GM23338 (cell line): ENCODE measurements at regions not wholly inside any gene's neighbourhood (a gene's known extent, or its start where the extent isn't known, plus 50 kb on each side); places are given as distances from the start of the nearest gene placed in this dataset.
A peak's percentile ranks its signal among the peaks of the same experiment; 100 is the strongest.
"Not testable (repeated sequence)": the region's sequence is repeated elsewhere in the genome, so short reads cannot be mapped to it uniquely, and the experiment has no call there.

Experiments
- ATAC-seq: fragments of 200-7000 bp; cut with Tn5 transposase; 3 replicates; pipeline ENCODE4 v1.9.1; 2020
- DNase-seq: peaks from one replicate; pipeline ENCODE4 v3.0.0-alpha.2; 2015; ENCODE audit warnings: low spot score
- H2AFZ ChIP-seq: fragments of 200-600 bp; sonication (generic); 2 replicates; pipeline ENCODE4 v1.8.0; 2016; ENCODE audit warnings: antibody characterized with exemption, mild to moderate bottlenecking, moderate library complexity
- H3F3A ChIP-seq: fragments of 200-600 bp; sonication (generic); replicated peaks from 2 replicates; pipeline ENCODE4 v1.8.0; 2017; ENCODE audit warnings: antibody characterized with exemption, mixed run types, low read depth
- H3K27ac ChIP-seq: fragments of 200-600 bp; sonication (generic); 2 replicates; pipeline ENCODE4 v1.6.1; 2016; ENCODE audit warnings: low read depth
- H3K27me3 ChIP-seq: fragments of 200-600 bp; sonication (generic); 2 replicates; pipeline ENCODE4 v1.8.0; 2016; ENCODE audit warnings: mild to moderate bottlenecking, mixed run types, moderate library complexity; ENCODE audit not compliant: insufficient read depth
- H3K36me3 ChIP-seq: fragments of 200-600 bp; sonication (generic); 2 replicates; pipeline ENCODE4 v1.8.0; 2016; ENCODE audit warnings: mild to moderate bottlenecking; ENCODE audit not compliant: insufficient read depth
- H3K4me1 ChIP-seq: fragments of 200-600 bp; sonication (generic); 2 replicates; pipeline ENCODE4 v1.8.0; 2016; ENCODE audit warnings: mild to moderate bottlenecking, moderate library complexity; ENCODE audit not compliant: insufficient read depth
- H3K4me2 ChIP-seq: fragments of 200-600 bp; sonication (generic); 2 replicates; pipeline ENCODE4 v1.7.1; 2017; ENCODE audit warnings: mixed run types
- H3K4me3 ChIP-seq: fragments of 200-600 bp; sonication (generic); 2 replicates; pipeline ENCODE4 v1.6.1; 2016; ENCODE audit warnings: mixed run types
- H3K79me2 ChIP-seq: fragments of 200-600 bp; sonication (generic); replicated peaks from 2 replicates; pipeline ENCODE4 v1.8.0; 2017; ENCODE audit warnings: mild to moderate bottlenecking; ENCODE audit not compliant: insufficient read depth
- H3K9me2 ChIP-seq: fragments of 200-600 bp; sonication (generic); 2 replicates; pipeline ENCODE4 v1.8.0; 2017; ENCODE audit not compliant: insufficient read depth
- H4K20me1 ChIP-seq: fragments of 200-600 bp; sonication (generic); replicated peaks from 2 replicates; pipeline ENCODE4 v1.8.0; 2017; ENCODE audit warnings: mild to moderate bottlenecking; ENCODE audit not compliant: insufficient read depth
- H3K27ac Mint-ChIP-seq: 2 replicates; pipeline ENCODE4 v1.8.0; 2020; ENCODE audit warnings: inconsistent platforms, mild to moderate bottlenecking, moderate library complexity, mixed read lengths
- H3K27me3 Mint-ChIP-seq: 3 replicates; pipeline ENCODE4 v1.8.0; 2022; ENCODE audit warnings: low read depth, mild to moderate bottlenecking, moderate library complexity, mixed read lengths, inconsistent platforms; ENCODE audit not compliant: insufficient read depth, poor library complexity
- H3K36me3 Mint-ChIP-seq: 3 replicates; pipeline ENCODE4 v1.8.0; 2021; ENCODE audit warnings: low read depth, mild to moderate bottlenecking, inconsistent platforms, moderate library complexity, mixed read lengths
- H3K4me1 Mint-ChIP-seq: 3 replicates; pipeline ENCODE4 v1.8.0; 2020; ENCODE audit warnings: mild to moderate bottlenecking, inconsistent platforms, mixed read lengths
- H3K4me3 Mint-ChIP-seq: 3 replicates; pipeline ENCODE4 v1.8.0; 2021; ENCODE audit warnings: moderate library complexity, mild to moderate bottlenecking, inconsistent platforms, mixed read lengths
- H3K9me3 Mint-ChIP-seq: 3 replicates; pipeline ENCODE4 v1.8.0; 2020; ENCODE audit warnings: moderate library complexity, mild to moderate bottlenecking, inconsistent platforms, mixed read lengths
- CREB1 ChIP-seq: fragments of 250-450 bp; sonication (Bioruptor Pico); IDR thresholded peaks from 2 replicates; pipeline ENCODE4 v1.5.0; 2020; ENCODE audit warnings: low read depth, mild to moderate bottlenecking, moderate library complexity
- JUNB ChIP-seq: IDR thresholded peaks from one replicate; pipeline ENCODE4 v1.6.1; 2016; ENCODE audit warnings: antibody characterized with exemption; ENCODE audit not compliant: unreplicated experiment
- NANOG ChIP-seq: IDR thresholded peaks from 2 replicates; pipeline ENCODE4 v1.6.1; 2016; ENCODE audit warnings: antibody characterized with exemption, borderline replicate concordance
- POLR2AphosphoS5 ChIP-seq: IDR thresholded peaks from 2 replicates; pipeline ENCODE4 v1.6.1; 2016; ENCODE audit warnings: antibody characterized with exemption, low read depth
- ZNF114 ChIP-seq: fragments of 250-450 bp; sonication (Bioruptor Pico); IDR thresholded peaks from 2 replicates; pipeline ENCODE4 v1.5.0; 2020; ENCODE audit warnings: mild to moderate bottlenecking, moderate library complexity
- TF ChIP-seq, protein P1 (sequence below): IDR thresholded peaks from 2 replicates; pipeline ENCODE4 v1.6.1; 2016; ENCODE audit warnings: antibody characterized with exemption
- TF ChIP-seq, protein P2 (sequence below): IDR thresholded peaks from one replicate; pipeline ENCODE4 v1.6.1; 2018; ENCODE audit warnings: antibody characterized with exemption; ENCODE audit not compliant: unreplicated experiment
- TF ChIP-seq, protein P3 (sequence below), 2 experiments: fragments of 200-600 bp in 1 of 2; sonication (generic) in 1 of 2; conservative IDR thresholded peaks; 2 replicates each; pipeline versions ENCODE4 v1.5.1 to v1.6.1; 2016 to 2017; ENCODE audit warnings: antibody characterized with exemption in 2 of 2, low read depth in 2 of 2, mild to moderate bottlenecking in 2 of 2, moderate library complexity in 1 of 2

DNA sequence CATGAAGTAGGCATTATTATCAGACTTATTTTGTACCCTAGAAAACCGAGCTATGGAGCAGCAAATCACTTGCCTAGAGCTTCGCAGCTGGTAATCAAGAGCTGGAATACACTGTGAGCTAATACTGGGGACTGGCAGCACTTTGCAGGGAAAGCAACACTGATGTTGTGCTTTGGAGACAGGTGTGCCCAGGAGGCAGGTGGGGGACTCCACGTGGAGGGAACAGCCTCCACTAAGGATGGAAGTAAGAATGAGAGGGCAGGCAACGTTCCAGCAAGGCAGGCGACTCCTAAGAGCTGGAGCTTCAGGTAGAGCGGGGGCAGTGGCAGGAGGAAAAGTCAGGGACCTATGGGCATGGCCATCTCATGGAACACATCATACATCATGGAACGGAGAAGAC, 300.5 kb upstream of the IGF1R start:
- Histone ChIP-seq H3F3A (no peaks in the 10 kb centered on the region), H3K4me2 (no peak overlapping the region), H3K36me3 (no peaks in the 10 kb centered on the region), H2AFZ (0 out of 2 replicates have a peak overlapping the region, but pooled peaks have one; percentile 23), H3K4me3 (no peak overlapping the region), H3K27ac (no peak overlapping the region), H4K20me1 (no peaks in the 10 kb centered on the region), H3K27me3 (no peaks in the 10 kb centered on the region), H3K79me2 (no peaks in the 10 kb centered on the region), H3K9me2 (0 out of 2 replicates have a peak, but pooled peaks cover 8% of the 10 kb centered on the region), H3K4me1 (no peaks in the 10 kb centered on the region)
- Mint-ChIP-seq H3K27ac (no peak overlapping the region), H3K9me3 (no peaks in the 10 kb centered on the region), H3K27me3 (peaks cover 6% of the 10 kb centered on the region), H3K36me3 (no peaks in the 10 kb centered on the region), H3K4me3 (no peak overlapping the region), H3K4me1 (no peaks in the 10 kb centered on the region)
- no peak for DNase-seq
- no peak for ATAC-seq
- TF ChIP-seq NANOG (no peak), ZNF114 (CRISPR knock-in tag) (no peak), JUNB (no peak), CREB1 (CRISPR knock-in tag) (no peak), POLR2AphosphoS5 (no peak)
- TF ChIP-seq, protein P1, sequence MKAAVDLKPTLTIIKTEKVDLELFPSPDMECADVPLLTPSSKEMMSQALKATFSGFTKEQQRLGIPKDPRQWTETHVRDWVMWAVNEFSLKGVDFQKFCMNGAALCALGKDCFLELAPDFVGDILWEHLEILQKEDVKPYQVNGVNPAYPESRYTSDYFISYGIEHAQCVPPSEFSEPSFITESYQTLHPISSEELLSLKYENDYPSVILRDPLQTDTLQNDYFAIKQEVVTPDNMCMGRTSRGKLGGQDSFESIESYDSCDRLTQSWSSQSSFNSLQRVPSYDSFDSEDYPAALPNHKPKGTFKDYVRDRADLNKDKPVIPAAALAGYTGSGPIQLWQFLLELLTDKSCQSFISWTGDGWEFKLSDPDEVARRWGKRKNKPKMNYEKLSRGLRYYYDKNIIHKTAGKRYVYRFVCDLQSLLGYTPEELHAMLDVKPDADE: no peak
- TF ChIP-seq, protein P2, sequence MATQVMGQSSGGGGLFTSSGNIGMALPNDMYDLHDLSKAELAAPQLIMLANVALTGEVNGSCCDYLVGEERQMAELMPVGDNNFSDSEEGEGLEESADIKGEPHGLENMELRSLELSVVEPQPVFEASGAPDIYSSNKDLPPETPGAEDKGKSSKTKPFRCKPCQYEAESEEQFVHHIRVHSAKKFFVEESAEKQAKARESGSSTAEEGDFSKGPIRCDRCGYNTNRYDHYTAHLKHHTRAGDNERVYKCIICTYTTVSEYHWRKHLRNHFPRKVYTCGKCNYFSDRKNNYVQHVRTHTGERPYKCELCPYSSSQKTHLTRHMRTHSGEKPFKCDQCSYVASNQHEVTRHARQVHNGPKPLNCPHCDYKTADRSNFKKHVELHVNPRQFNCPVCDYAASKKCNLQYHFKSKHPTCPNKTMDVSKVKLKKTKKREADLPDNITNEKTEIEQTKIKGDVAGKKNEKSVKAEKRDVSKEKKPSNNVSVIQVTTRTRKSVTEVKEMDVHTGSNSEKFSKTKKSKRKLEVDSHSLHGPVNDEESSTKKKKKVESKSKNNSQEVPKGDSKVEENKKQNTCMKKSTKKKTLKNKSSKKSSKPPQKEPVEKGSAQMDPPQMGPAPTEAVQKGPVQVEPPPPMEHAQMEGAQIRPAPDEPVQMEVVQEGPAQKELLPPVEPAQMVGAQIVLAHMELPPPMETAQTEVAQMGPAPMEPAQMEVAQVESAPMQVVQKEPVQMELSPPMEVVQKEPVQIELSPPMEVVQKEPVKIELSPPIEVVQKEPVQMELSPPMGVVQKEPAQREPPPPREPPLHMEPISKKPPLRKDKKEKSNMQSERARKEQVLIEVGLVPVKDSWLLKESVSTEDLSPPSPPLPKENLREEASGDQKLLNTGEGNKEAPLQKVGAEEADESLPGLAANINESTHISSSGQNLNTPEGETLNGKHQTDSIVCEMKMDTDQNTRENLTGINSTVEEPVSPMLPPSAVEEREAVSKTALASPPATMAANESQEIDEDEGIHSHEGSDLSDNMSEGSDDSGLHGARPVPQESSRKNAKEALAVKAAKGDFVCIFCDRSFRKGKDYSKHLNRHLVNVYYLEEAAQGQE: no peak
- TF ChIP-seq, protein P3, sequence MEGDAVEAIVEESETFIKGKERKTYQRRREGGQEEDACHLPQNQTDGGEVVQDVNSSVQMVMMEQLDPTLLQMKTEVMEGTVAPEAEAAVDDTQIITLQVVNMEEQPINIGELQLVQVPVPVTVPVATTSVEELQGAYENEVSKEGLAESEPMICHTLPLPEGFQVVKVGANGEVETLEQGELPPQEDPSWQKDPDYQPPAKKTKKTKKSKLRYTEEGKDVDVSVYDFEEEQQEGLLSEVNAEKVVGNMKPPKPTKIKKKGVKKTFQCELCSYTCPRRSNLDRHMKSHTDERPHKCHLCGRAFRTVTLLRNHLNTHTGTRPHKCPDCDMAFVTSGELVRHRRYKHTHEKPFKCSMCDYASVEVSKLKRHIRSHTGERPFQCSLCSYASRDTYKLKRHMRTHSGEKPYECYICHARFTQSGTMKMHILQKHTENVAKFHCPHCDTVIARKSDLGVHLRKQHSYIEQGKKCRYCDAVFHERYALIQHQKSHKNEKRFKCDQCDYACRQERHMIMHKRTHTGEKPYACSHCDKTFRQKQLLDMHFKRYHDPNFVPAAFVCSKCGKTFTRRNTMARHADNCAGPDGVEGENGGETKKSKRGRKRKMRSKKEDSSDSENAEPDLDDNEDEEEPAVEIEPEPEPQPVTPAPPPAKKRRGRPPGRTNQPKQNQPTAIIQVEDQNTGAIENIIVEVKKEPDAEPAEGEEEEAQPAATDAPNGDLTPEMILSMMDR (conservative IDR thresholded peaks at IDR 0.05; ENCODE audit: low read depth in 2 of 2): no peak

DNA sequence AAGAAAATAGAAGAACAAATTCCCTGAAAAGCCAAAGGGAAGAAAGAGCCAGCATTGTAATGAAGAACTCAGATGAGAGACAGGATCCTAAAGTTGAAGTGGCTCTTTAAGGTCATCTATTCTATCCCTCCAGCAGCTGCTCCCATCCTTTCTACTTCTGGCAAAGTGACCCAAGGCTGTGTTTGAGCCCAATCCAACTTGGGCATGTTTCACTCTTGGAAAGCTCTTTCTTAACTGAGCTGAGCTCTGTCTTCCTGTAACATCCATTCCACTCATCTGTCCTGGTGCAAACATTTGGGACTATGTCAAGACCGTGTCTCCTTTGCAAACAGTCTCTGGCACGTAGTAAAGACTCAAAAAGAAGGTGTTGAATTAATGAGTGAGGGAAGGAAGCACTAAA, 298.1 kb upstream of the IGF1R start:
- TF ChIP-seq NANOG: no peak
- no peak overlapping the region for H3K4me3 ChIP-seq
- ATAC-seq: no peak
- H3K36me3 ChIP-seq: no peaks in the 10 kb centered on the region
- Mint-ChIP-seq H3K36me3 (no peaks in the 10 kb centered on the region), H3K27ac (no peak overlapping the region), H3K9me3 (no peaks in the 10 kb centered on the region; the same call in 2 of the 3 replicates), H3K4me3 (no peak overlapping the region), H3K4me1 (no peaks in the 10 kb centered on the region), H3K27me3 (peaks cover 6% of the 10 kb centered on the region)
- no peak overlapping the region for H2AFZ ChIP-seq
- no peaks in the 10 kb centered on the region for H4K20me1 ChIP-seq
- no peak for DNase-seq
- H3K4me1 ChIP-seq: no peaks in the 10 kb centered on the region
- no peaks in the 10 kb centered on the region for H3K27me3 ChIP-seq
- peaks cover 19% of the 10 kb centered on the region; the same call in 1 of the 2 replicates for H3K9me2 ChIP-seq
- H3K79me2 ChIP-seq: no peaks in the 10 kb centered on the region
- H3K4me2 ChIP-seq: no peak overlapping the region
- H3F3A ChIP-seq: no peaks in the 10 kb centered on the region
- H3K27ac ChIP-seq: no peak overlapping the region

DNA sequence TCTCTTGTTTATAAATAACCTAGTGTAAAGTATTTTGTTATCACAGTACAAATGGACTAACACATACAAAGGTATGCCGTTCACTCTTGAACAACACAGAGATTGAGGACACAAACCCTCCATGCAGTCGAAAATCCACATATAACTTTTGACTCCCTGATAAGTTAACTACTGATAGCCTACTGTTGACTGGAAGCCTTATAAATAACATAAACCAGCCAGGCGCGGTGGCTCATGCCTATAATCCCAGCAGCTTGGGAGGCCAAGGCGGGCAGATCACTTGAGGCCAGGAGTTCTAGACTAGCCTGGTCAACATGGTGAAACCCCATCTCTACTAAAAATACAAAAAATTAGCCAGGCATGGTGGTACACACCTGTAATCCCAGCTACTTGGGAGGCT, 290.1 kb upstream of the IGF1R start:
- not testable (repeated sequence) for H3K79me2 ChIP-seq, H2AFZ ChIP-seq, H3K4me1 ChIP-seq, H3K27ac Mint-ChIP-seq, H3K36me3 Mint-ChIP-seq, H3K27me3 Mint-ChIP-seq, H3K4me1 Mint-ChIP-seq, H4K20me1 ChIP-seq, DNase-seq, H3F3A ChIP-seq, H3K27ac ChIP-seq, H3K4me3 Mint-ChIP-seq, H3K27me3 ChIP-seq, H3K4me2 ChIP-seq, H3K4me3 ChIP-seq, ATAC-seq, H3K36me3 ChIP-seq
- peaks cover 13% of the 10 kb centered on the region for H3K9me3 Mint-ChIP-seq
- peaks cover 21% of the 10 kb centered on the region; the same call in 1 of the 2 replicates for H3K9me2 ChIP-seq
